ENCODE measurements at regions not wholly inside any gene's neighbourhood (a gene's known extent, or its start where the extent isn't known, plus 50 kb on each side); places are given as distances from the start of the nearest gene placed in this dataset.

GRCh38 chr2:10965241-10965843, 53.6 kb downstream of the KCNF1 start:
- Histone ChIP-seq H3K4me2 (no peak overlapping the region), H2AFZ (no peak overlapping the region), H3F3A (replicated peaks; ENCODE audit: low read depth) (no peaks in the 10 kb centered on the region), H3K36me3 (ENCODE audit: insufficient read depth) (no peaks in the 10 kb centered on the region), H3K79me2 (replicated peaks; ENCODE audit: insufficient read depth) (no peaks in the 10 kb centered on the region), H3K27ac (ENCODE audit: low read depth) (no peak overlapping the region), H4K20me1 (replicated peaks; ENCODE audit: insufficient read depth) (no peaks in the 10 kb centered on the region), H3K4me1 (ENCODE audit: insufficient read depth) (no peaks in the 10 kb centered on the region), H3K4me3 (no peak overlapping the region), H3K9me2 (ENCODE audit: insufficient read depth) (no peaks in the 10 kb centered on the region), H3K27me3 (ENCODE audit: insufficient read depth) (no peaks in the 10 kb centered on the region)
- no peaks in the 10 kb centered on the region for H3K36me3 Mint-ChIP-seq (ENCODE audit: low read depth)
- no peak for DNase-seq (ENCODE audit: low spot score)
- H3K9me3 Mint-ChIP-seq: no peaks in the 10 kb centered on the region
- no peak overlapping the region for H3K4me3 Mint-ChIP-seq
- no peak for TF ChIP-seq STAT1 (IDR thresholded peaks at IDR 0.05; ENCODE audit: unreplicated experiment)
- no peak for TF ChIP-seq ZNF331 (CRISPR knock-in tag; IDR thresholded peaks at IDR 0.05; ENCODE audit: low read depth)
- TF ChIP-seq JUNB (IDR thresholded peaks at IDR 0.05; ENCODE audit: unreplicated experiment): no peak
- no peak for TF ChIP-seq ZNF114 (CRISPR knock-in tag; IDR thresholded peaks at IDR 0.05)
- no peak for TF ChIP-seq EZH2phosphoT487 (IDR thresholded peaks at IDR 0.05; ENCODE audit: unreplicated experiment)
- TF ChIP-seq EZH2 (IDR thresholded peaks at IDR 0.05; ENCODE audit: low read depth, unreplicated experiment): no peak
- TF ChIP-seq REST (IDR thresholded peaks at IDR 0.05; ENCODE audit: unreplicated experiment): no peak
- TF ChIP-seq CTCF (conservative IDR thresholded peaks at IDR 0.05; ENCODE audit: low read depth in 2 of 2): no peak
- TF ChIP-seq NANOG (IDR thresholded peaks at IDR 0.05; ENCODE audit: borderline replicate concordance): no peak
- no peak for TF ChIP-seq CREB1 (CRISPR knock-in tag; IDR thresholded peaks at IDR 0.05; ENCODE audit: low read depth)
- no peak for TF ChIP-seq ZNF462 (CRISPR knock-in tag; IDR thresholded peaks at IDR 0.05)
- no peak for TF ChIP-seq ETS1 (IDR thresholded peaks at IDR 0.05)
- TF ChIP-seq POLR2AphosphoS5 (IDR thresholded peaks at IDR 0.05; ENCODE audit: low read depth): no peak
- H3K27me3 Mint-ChIP-seq (ENCODE audit: insufficient read depth, low read depth, poor library complexity): peaks cover 10% of the 10 kb centered on the region
- H3K27ac Mint-ChIP-seq: no peak overlapping the region
- ATAC-seq: no peak
- H3K4me1 Mint-ChIP-seq: peaks cover 5% of the 10 kb centered on the region; the same call in 2 of the 3 replicates

Data from GM23338 (cell line).